Neural cell (in vitro differentiated cells): ENCODE measurements at regions not wholly inside any gene's neighbourhood (a gene's known extent, or its start where the extent isn't known, plus 50 kb on each side); places are given as distances from the start of the nearest gene placed in this dataset.

Experiments used
- EP300 ChIP-seq: fragments of 450-650 bp; conservative IDR thresholded peaks from 2 replicates; pipeline ENCODE4 v1.6.1; 2014; ENCODE audit warnings: antibody characterized with exemption, mild to moderate bottlenecking, moderate library complexity; ENCODE audit not compliant: poor library complexity, severe bottlenecking
- EZH2 ChIP-seq: fragments of 200-600, 300-800 bp; shearing (Covaris generic), sonication (generic); IDR thresholded peaks from 2 replicates; pipeline ENCODE4 v1.6.1; 2014; ENCODE audit warnings: antibody characterized with exemption, low read length, borderline replicate concordance, mild to moderate bottlenecking; ENCODE audit not compliant: insufficient read depth, poor library complexity, severe bottlenecking
- MXI1 ChIP-seq: fragments of 450-650 bp; conservative IDR thresholded peaks from 2 replicates; pipeline ENCODE4 v1.6.1; 2014; ENCODE audit warnings: antibody characterized with exemption, mild to moderate bottlenecking; ENCODE audit not compliant: poor library complexity, severe bottlenecking
- POLR2AphosphoS5 ChIP-seq: IDR thresholded peaks from 2 replicates; pipeline ENCODE4 v1.6.1; 2012
- SMC3 ChIP-seq: fragments of 450-650 bp; conservative IDR thresholded peaks from 2 replicates; pipeline ENCODE4 v1.6.1; 2014; ENCODE audit warnings: antibody characterized with exemption, mild to moderate bottlenecking, moderate library complexity; ENCODE audit not compliant: poor library complexity
- TF ChIP-seq, protein P1 (sequence below): fragments of 450-650 bp; IDR thresholded peaks from 2 replicates; pipeline ENCODE4 v1.5.1; 2014; ENCODE audit warnings: antibody characterized with exemption, mild to moderate bottlenecking, moderate library complexity; ENCODE audit not compliant: poor library complexity, severe bottlenecking

DNA sequence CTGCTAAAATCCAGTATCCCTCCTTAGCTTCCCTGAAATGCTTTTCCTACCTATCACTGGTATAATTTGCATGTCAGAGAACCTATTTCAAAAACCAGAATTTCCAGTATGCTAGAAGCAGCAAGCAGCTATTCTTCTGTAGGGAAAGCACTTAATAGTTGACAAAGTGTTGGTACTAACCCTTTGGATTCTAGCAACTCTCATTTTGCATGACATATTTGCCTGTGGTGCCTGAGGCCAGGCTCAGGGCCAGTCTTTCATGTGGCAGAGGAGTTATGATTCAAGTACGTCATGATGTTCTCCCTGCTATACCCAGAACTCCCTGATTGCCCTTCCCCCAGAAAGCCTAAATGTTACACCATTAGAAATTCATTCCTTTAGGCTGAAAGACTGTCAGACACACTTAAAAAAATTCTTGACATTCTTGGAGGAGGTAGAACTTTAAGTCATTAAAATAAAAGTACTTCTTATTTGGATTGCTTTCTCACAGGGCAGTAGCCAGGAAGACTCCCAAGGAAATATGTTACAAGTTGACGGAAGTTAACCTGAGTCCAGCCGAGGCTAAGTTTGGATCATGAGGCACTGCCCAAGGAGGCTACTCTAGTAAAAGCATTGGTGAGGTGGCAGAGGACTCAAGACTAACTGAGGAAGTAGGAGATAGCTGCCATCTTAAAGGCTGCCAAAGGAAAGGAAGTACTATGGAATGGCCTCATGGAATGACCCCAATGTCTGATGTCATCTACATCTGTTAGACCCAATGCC is 298.4 kb upstream of the SPAG17 start:
- TF ChIP-seq, protein P1, sequence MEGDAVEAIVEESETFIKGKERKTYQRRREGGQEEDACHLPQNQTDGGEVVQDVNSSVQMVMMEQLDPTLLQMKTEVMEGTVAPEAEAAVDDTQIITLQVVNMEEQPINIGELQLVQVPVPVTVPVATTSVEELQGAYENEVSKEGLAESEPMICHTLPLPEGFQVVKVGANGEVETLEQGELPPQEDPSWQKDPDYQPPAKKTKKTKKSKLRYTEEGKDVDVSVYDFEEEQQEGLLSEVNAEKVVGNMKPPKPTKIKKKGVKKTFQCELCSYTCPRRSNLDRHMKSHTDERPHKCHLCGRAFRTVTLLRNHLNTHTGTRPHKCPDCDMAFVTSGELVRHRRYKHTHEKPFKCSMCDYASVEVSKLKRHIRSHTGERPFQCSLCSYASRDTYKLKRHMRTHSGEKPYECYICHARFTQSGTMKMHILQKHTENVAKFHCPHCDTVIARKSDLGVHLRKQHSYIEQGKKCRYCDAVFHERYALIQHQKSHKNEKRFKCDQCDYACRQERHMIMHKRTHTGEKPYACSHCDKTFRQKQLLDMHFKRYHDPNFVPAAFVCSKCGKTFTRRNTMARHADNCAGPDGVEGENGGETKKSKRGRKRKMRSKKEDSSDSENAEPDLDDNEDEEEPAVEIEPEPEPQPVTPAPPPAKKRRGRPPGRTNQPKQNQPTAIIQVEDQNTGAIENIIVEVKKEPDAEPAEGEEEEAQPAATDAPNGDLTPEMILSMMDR: no peak
- TF ChIP-seq POLR2AphosphoS5 (no peak), EZH2 (no peak), MXI1 (no peak), EP300 (no peak), SMC3 (no peak)
